ENCODE measurements at regions not wholly inside any gene's neighbourhood (a gene's known extent, or its start where the extent isn't known, plus 50 kb on each side); places are given as distances from the start of the nearest gene placed in this dataset.

- TF ChIP-seq EZH2 (IDR thresholded peaks at IDR 0.05; ENCODE audit: insufficient read depth, low read length) = no peak
- TF ChIP-seq CTCF (IDR thresholded peaks at IDR 0.05; ENCODE audit: insufficient read depth, low read depth, low read length) = no peak
- Histone ChIP-seq H2AFZ (ENCODE audit: low read depth, low read length) (no peak overlapping the region), H4K20me1 (ENCODE audit: insufficient read depth, low read length) (no peaks in the 10 kb centered on the region), H3K27ac (ENCODE audit: low read depth, low read length) (no peak overlapping the region), H3K9ac (ENCODE audit: low read length) (no peak overlapping the region), H3K9me3 (ENCODE audit: insufficient read depth, low read depth, low read length) (no peaks in the 10 kb centered on the region), H3K27me3 (ENCODE audit: insufficient read depth, low read length) (peaks cover 3% of the 10 kb centered on the region), H3K4me2 (ENCODE audit: low read length) (no peak overlapping the region), H3K4me3 (ENCODE audit: insufficient read depth, low read depth, low read length) (no peak overlapping the region), H3K4me1 (ENCODE audit: insufficient read depth, low read length) (no peaks in the 10 kb centered on the region), H3K79me2 (ENCODE audit: insufficient read depth, low read length) (no peaks in the 10 kb centered on the region), H3K36me3 (ENCODE audit: insufficient read depth, low read length) (no peaks in the 10 kb centered on the region)
- FAIRE-seq = no peak
- no peaks in the 10 kb centered on the region for H3K36me3 Mint-ChIP-seq (ENCODE audit: low read depth, unreplicated experiment)
- no peak for DNase-seq (ENCODE audit: low read depth)
- H3K4me1 Mint-ChIP-seq (ENCODE audit: low read depth, unreplicated experiment) = no peaks in the 10 kb centered on the region
- no peak overlapping the region for H3K27ac Mint-ChIP-seq (ENCODE audit: unreplicated experiment)
- H3K4me3 Mint-ChIP-seq (ENCODE audit: unreplicated experiment) = no peak overlapping the region
- H3K9me3 Mint-ChIP-seq (ENCODE audit: unreplicated experiment) = no peaks in the 10 kb centered on the region
- peaks cover 16% of the 10 kb centered on the region for H3K27me3 Mint-ChIP-seq (ENCODE audit: low read depth, unreplicated experiment)
Observed at GRCh38 chr2:100213595-100213994, 71.2 kb upstream of the AFF3 start.

- Histone ChIP-seq H2AFZ (ENCODE audit: low read depth, low read length) (no peak overlapping the region), H3K27ac (ENCODE audit: low read depth, low read length) (no peak overlapping the region), H4K20me1 (ENCODE audit: insufficient read depth, low read length) (no peaks in the 10 kb centered on the region), H3K4me1 (ENCODE audit: insufficient read depth, low read length) (no peaks in the 10 kb centered on the region), H3K9ac (ENCODE audit: low read length) (no peak overlapping the region), H3K9me3 (ENCODE audit: insufficient read depth, low read depth, low read length) (no peaks in the 10 kb centered on the region), H3K79me2 (ENCODE audit: insufficient read depth, low read length) (no peaks in the 10 kb centered on the region), H3K27me3 (ENCODE audit: insufficient read depth, low read length) (peaks cover 3% of the 10 kb centered on the region), H3K4me3 (ENCODE audit: insufficient read depth, low read depth, low read length) (no peak overlapping the region), H3K4me2 (ENCODE audit: low read length) (no peak overlapping the region), H3K36me3 (ENCODE audit: insufficient read depth, low read length) (no peaks in the 10 kb centered on the region)
- H3K36me3 Mint-ChIP-seq (ENCODE audit: low read depth, unreplicated experiment) = no peaks in the 10 kb centered on the region
- no peak for FAIRE-seq
- TF ChIP-seq CTCF (IDR thresholded peaks at IDR 0.05; ENCODE audit: insufficient read depth, low read depth, low read length) (no peak), EZH2 (IDR thresholded peaks at IDR 0.05; ENCODE audit: insufficient read depth, low read length) (no peak)
- H3K4me1 Mint-ChIP-seq (ENCODE audit: low read depth, unreplicated experiment) = no peaks in the 10 kb centered on the region
- no peak overlapping the region for H3K27ac Mint-ChIP-seq (ENCODE audit: unreplicated experiment)
- H3K9me3 Mint-ChIP-seq (ENCODE audit: unreplicated experiment) = no peaks in the 10 kb centered on the region
- H3K4me3 Mint-ChIP-seq (ENCODE audit: unreplicated experiment) = no peak overlapping the region
- no peak for DNase-seq (ENCODE audit: low read depth)
- H3K27me3 Mint-ChIP-seq (ENCODE audit: low read depth, unreplicated experiment) = peaks cover 15% of the 10 kb centered on the region
Observed at GRCh38 chr2:100212850-100213249, 70.5 kb upstream of the AFF3 start.

GRCh38 chr2:100211521-100211920 is 69.1 kb upstream of the AFF3 start:
- Histone ChIP-seq H3K9me3 (ENCODE audit: insufficient read depth, low read depth, low read length) (no peaks in the 10 kb centered on the region), H3K4me1 (ENCODE audit: insufficient read depth, low read length) (no peaks in the 10 kb centered on the region), H4K20me1 (ENCODE audit: insufficient read depth, low read length) (no peaks in the 10 kb centered on the region), H3K9ac (ENCODE audit: low read length) (no peak overlapping the region), H3K36me3 (ENCODE audit: insufficient read depth, low read length) (no peaks in the 10 kb centered on the region), H3K27ac (ENCODE audit: low read depth, low read length) (no peak overlapping the region), H3K4me3 (ENCODE audit: insufficient read depth, low read depth, low read length) (no peak overlapping the region), H3K79me2 (ENCODE audit: insufficient read depth, low read length) (no peaks in the 10 kb centered on the region), H2AFZ (ENCODE audit: low read depth, low read length) (no peak overlapping the region), H3K27me3 (ENCODE audit: insufficient read depth, low read length) (peaks cover 3% of the 10 kb centered on the region), H3K4me2 (ENCODE audit: low read length) (no peak overlapping the region)
- Mint-ChIP-seq H3K36me3 (ENCODE audit: low read depth, unreplicated experiment) (no peaks in the 10 kb centered on the region), H3K27me3 (ENCODE audit: low read depth, unreplicated experiment) (peaks cover 18% of the 10 kb centered on the region), H3K4me1 (ENCODE audit: low read depth, unreplicated experiment) (no peaks in the 10 kb centered on the region), H3K4me3 (ENCODE audit: unreplicated experiment) (no peak overlapping the region), H3K9me3 (ENCODE audit: unreplicated experiment) (no peaks in the 10 kb centered on the region), H3K27ac (ENCODE audit: unreplicated experiment) (no peak overlapping the region)
- TF ChIP-seq EZH2 (IDR thresholded peaks at IDR 0.05; ENCODE audit: insufficient read depth, low read length) = no peak
- no peak for TF ChIP-seq CTCF (IDR thresholded peaks at IDR 0.05; ENCODE audit: insufficient read depth, low read depth, low read length)
- FAIRE-seq = no peak
- no peak for DNase-seq (ENCODE audit: low read depth)

All from astrocyte (in vitro differentiated cells and primary cell).